ENCODE measurements at regions not wholly inside any gene's neighbourhood (a gene's known extent, or its start where the extent isn't known, plus 50 kb on each side); places are given as distances from the start of the nearest gene placed in this dataset.

DNA sequence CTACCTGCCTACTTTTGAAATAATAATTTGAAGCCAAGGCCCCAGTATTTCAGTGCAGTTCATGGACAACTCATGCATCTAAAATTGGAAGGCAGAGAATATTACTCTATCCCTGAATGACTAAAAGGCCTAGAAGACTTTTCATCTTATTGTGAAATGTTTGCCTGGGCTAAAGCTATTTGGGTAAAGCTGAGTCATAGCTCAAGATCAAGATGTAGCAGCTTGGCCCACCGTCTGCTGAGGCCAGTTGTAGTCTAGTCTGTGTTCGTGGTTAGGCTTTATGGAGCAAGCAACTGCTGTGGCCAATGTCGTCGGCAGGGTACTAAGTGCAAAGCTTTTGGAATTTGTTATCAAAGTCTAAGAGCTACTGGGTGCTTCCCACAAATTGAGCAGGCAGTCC is 929.1 kb downstream of the RAB28 start:
- TF ChIP-seq EZH2phosphoT487 (IDR thresholded peaks at IDR 0.05; ENCODE audit: low read depth) (no peak), CTCF (IDR thresholded peaks at IDR 0.05; ENCODE audit: low read depth, low read length) (no peak)
- Histone ChIP-seq H3K9me3 (ENCODE audit: insufficient read depth, low read length) (0 out of 2 replicates have a peak, but pooled peaks cover 5% of the 10 kb centered on the region), H3K27ac (ENCODE audit: low read length) (no peak overlapping the region), H3K4me3 (ENCODE audit: low read length) (no peak overlapping the region), H4K20me1 (ENCODE audit: insufficient read depth, low read length) (no peaks in the 10 kb centered on the region), H3K27me3 (ENCODE audit: low read depth, low read length) (no peaks in the 10 kb centered on the region), H3K4me1 (ENCODE audit: low read length) (no peaks in the 10 kb centered on the region), H2AFZ (ENCODE audit: low read depth, low read length) (no peak overlapping the region), H3K36me3 (replicated peaks; ENCODE audit: low read depth, low read length) (no peaks in the 10 kb centered on the region), H3K9ac (ENCODE audit: low read length) (no peak overlapping the region), H3K4me2 (ENCODE audit: low read length) (no peak overlapping the region), H3K79me2 (ENCODE audit: low read length) (no peaks in the 10 kb centered on the region)

DNA sequence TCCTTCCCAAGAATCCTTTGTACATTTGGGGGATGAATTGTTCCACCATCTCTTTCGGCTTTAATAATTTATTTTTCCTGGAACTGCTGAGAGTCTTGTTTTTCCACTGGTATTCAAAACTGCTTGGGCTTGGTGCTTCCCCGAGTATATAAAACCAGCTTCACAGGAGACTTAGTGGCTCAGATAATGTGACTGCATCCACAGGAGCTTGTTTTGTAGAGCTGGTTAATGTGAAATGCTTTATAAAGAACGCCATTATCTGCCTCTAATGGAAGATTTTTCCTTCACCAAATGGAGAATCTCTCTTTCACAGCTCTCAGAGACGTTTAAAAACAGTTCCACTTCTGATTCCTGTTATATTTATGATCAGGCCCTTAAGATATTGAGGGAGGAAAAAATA is 935.5 kb downstream of the RAB28 start:
- no peak for TF ChIP-seq EZH2phosphoT487 (IDR thresholded peaks at IDR 0.05; ENCODE audit: low read depth)
- TF ChIP-seq CTCF (IDR thresholded peaks at IDR 0.05; ENCODE audit: low read depth, low read length), result no peak
- no peak overlapping the region for H2AFZ ChIP-seq (ENCODE audit: low read depth, low read length)
- H4K20me1 ChIP-seq (ENCODE audit: insufficient read depth, low read length), result no peaks in the 10 kb centered on the region
- H3K79me2 ChIP-seq (ENCODE audit: low read length), result no peaks in the 10 kb centered on the region
- H3K9me3 ChIP-seq (ENCODE audit: insufficient read depth, low read length), result 0 out of 2 replicates have a peak, but pooled peaks cover 5% of the 10 kb centered on the region
- H3K4me3 ChIP-seq (ENCODE audit: low read length), result no peak overlapping the region
- H3K27ac ChIP-seq (ENCODE audit: low read length), result no peak overlapping the region
- H3K9ac ChIP-seq (ENCODE audit: low read length), result no peak overlapping the region
- H3K27me3 ChIP-seq (ENCODE audit: low read depth, low read length), result no peaks in the 10 kb centered on the region
- no peaks in the 10 kb centered on the region for H3K4me1 ChIP-seq (ENCODE audit: low read length)
- no peaks in the 10 kb centered on the region for H3K36me3 ChIP-seq (replicated peaks; ENCODE audit: low read depth, low read length)
- no peak overlapping the region for H3K4me2 ChIP-seq (ENCODE audit: low read length)

DNA sequence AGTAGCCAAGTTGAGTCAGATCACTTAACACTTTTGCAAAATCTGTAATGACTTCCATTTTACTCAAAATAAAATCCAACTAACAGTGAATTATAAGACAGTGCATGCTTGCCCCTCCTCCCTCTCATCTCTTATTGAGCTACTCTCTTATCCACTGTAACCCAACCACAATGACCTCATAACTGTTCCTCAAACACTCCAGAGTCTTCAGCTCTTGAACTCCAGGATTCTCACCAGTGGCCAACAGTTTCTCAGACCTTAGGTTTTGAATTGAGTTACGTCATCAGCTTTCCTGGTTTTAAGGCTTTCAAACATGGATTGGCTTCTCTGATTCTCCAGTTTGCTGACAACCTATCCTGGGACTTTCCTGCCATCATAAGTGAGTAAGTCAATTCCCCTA is 938.3 kb downstream of the RAB28 start:
- Histone ChIP-seq H3K36me3 (replicated peaks; ENCODE audit: low read depth, low read length) (no peaks in the 10 kb centered on the region), H2AFZ (ENCODE audit: low read depth, low read length) (no peak overlapping the region), H3K4me3 (ENCODE audit: low read length) (no peak overlapping the region), H3K9ac (ENCODE audit: low read length) (no peak overlapping the region), H3K79me2 (ENCODE audit: low read length) (no peaks in the 10 kb centered on the region), H3K27me3 (ENCODE audit: low read depth, low read length) (no peaks in the 10 kb centered on the region), H3K27ac (ENCODE audit: low read length) (no peak overlapping the region), H4K20me1 (ENCODE audit: insufficient read depth, low read length) (no peaks in the 10 kb centered on the region), H3K9me3 (ENCODE audit: insufficient read depth, low read length) (0 out of 2 replicates have a peak, but pooled peaks cover 3% of the 10 kb centered on the region), H3K4me1 (ENCODE audit: low read length) (no peaks in the 10 kb centered on the region), H3K4me2 (ENCODE audit: low read length) (no peak overlapping the region)
- TF ChIP-seq EZH2phosphoT487 (IDR thresholded peaks at IDR 0.05; ENCODE audit: low read depth) (no peak), CTCF (IDR thresholded peaks at IDR 0.05; ENCODE audit: low read depth, low read length) (no peak)

DNA sequence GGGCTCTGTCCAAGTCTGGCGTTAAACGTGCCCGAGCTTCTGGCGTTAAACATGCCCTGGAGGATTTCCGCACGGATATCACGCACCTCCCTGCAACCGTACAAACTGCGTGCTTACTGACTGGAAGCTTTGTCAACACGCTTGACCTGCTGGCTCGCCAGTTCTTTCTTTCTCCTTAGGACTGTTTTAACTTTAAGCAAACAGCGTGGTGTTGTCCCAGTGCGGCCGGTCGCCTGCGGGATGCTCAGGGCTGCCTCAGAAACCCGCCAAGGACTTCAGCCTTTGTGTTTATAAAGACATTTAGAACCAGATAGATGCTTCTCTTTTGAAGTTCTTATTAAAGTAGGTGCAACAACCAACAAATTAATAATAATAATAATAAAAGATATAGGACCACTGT is 946.0 kb downstream of the RAB28 start:
- no peak overlapping the region for H3K4me2 ChIP-seq (ENCODE audit: low read length)
- no peak overlapping the region for H2AFZ ChIP-seq (ENCODE audit: low read depth, low read length)
- no peaks in the 10 kb centered on the region for H3K36me3 ChIP-seq (replicated peaks; ENCODE audit: low read depth, low read length)
- no peak overlapping the region for H3K9ac ChIP-seq (ENCODE audit: low read length)
- no peaks in the 10 kb centered on the region for H4K20me1 ChIP-seq (ENCODE audit: insufficient read depth, low read length)
- no peaks in the 10 kb centered on the region for H3K27me3 ChIP-seq (ENCODE audit: low read depth, low read length)
- H3K9me3 ChIP-seq (ENCODE audit: insufficient read depth, low read length), result no peaks in the 10 kb centered on the region
- TF ChIP-seq CTCF (IDR thresholded peaks at IDR 0.05; ENCODE audit: low read depth, low read length) (no peak), EZH2phosphoT487 (IDR thresholded peaks at IDR 0.05; ENCODE audit: low read depth) (no peak)
- H3K4me1 ChIP-seq (ENCODE audit: low read length), result no peaks in the 10 kb centered on the region
- H3K79me2 ChIP-seq (ENCODE audit: low read length), result no peaks in the 10 kb centered on the region
- no peak overlapping the region for H3K4me3 ChIP-seq (ENCODE audit: low read length)
- H3K27ac ChIP-seq (ENCODE audit: low read length), result no peak overlapping the region
